Activated naive CD8-positive, alpha-beta T cell treated with anti-CD3 and anti-CD28 coated beads, Interleukin-2, amount 50 U/mL, for 24 hours (primary cell): ENCODE measurements at regions not wholly inside any gene's neighbourhood (a gene's known extent, or its start where the extent isn't known, plus 50 kb on each side); places are given as distances from the start of the nearest gene placed in this dataset.
"Not testable (repeated sequence)": the region's sequence is repeated elsewhere in the genome, so short reads cannot be mapped to it uniquely, and the experiment has no call there.

ENCODE experiments used
- ATAC-seq: fragments of 150-1000 bp; cut with Tn5 transposase; one replicate; pipeline ENCODE4 v1.10.0; 2021
- DNase-seq: peaks from one replicate; pipeline ENCODE4 v3.0.0; 2021
- H3K27ac Mint-ChIP-seq: one replicate; pipeline ENCODE4 v1.8.0; 2021; ENCODE audit warnings: mild to moderate bottlenecking, mixed read lengths
- H3K27me3 Mint-ChIP-seq: one replicate; pipeline ENCODE4 v1.8.0; 2021; ENCODE audit warnings: mixed read lengths
- H3K36me3 Mint-ChIP-seq: one replicate; pipeline ENCODE4 v1.8.0; 2021; ENCODE audit warnings: low read depth, mixed read lengths
- H3K4me1 Mint-ChIP-seq: one replicate; pipeline ENCODE4 v1.8.0; 2021; ENCODE audit warnings: mixed read lengths
- H3K4me3 Mint-ChIP-seq: one replicate; pipeline ENCODE4 v1.8.0; 2021; ENCODE audit warnings: mild to moderate bottlenecking, moderate library complexity, mixed read lengths
- H3K9me3 Mint-ChIP-seq: one replicate; pipeline ENCODE4 v1.8.0; 2021; ENCODE audit warnings: mixed read lengths

- H3K9me3 Mint-ChIP-seq = no peaks in the 10 kb centered on the region
- H3K36me3 Mint-ChIP-seq = no peaks in the 10 kb centered on the region
- peaks cover 8% of the 10 kb centered on the region for H3K27me3 Mint-ChIP-seq
- ATAC-seq = no peak
- H3K4me1 Mint-ChIP-seq = no peaks in the 10 kb centered on the region
- H3K4me3 Mint-ChIP-seq = no peak overlapping the region
- no peak for DNase-seq
- no peak overlapping the region for H3K27ac Mint-ChIP-seq
Observed at GRCh38 chr10:3339531-3339950, 167.0 kb upstream of the PITRM1 start.

GRCh38 chr10:3339121-3339520 lies 166.5 kb upstream of the PITRM1 start:
- Mint-ChIP-seq H3K27ac (no peak overlapping the region), H3K9me3 (no peaks in the 10 kb centered on the region), H3K36me3 (no peaks in the 10 kb centered on the region), H3K4me3 (no peak overlapping the region), H3K4me1 (no peaks in the 10 kb centered on the region), H3K27me3 (peaks cover 5% of the 10 kb centered on the region)
- DNase-seq (no peak), ATAC-seq (no peak)

- H3K27me3 Mint-ChIP-seq = peaks cover 5% of the 10 kb centered on the region
- ATAC-seq = no peak
Observed at GRCh38 chr10:3337741-3338140, 165.2 kb upstream of the PITRM1 start.

GRCh38 chr10:3336673-3337293 lies 164.2 kb upstream of the PITRM1 start:
- H3K27me3 Mint-ChIP-seq = peaks cover 5% of the 10 kb centered on the region

More at GRCh38 chr10:3337741-3338140, 165.2 kb upstream of the PITRM1 start:
- Mint-ChIP-seq H3K4me3 (no peak overlapping the region), H3K36me3 (no peaks in the 10 kb centered on the region), H3K9me3 (no peaks in the 10 kb centered on the region), H3K27ac (no peak overlapping the region), H3K4me1 (no peaks in the 10 kb centered on the region)
- no peak for DNase-seq

GRCh38 chr10:3333426-3333825 lies 160.8 kb upstream of the PITRM1 start:
- DNase-seq (no peak), ATAC-seq (no peak)
- H3K36me3 Mint-ChIP-seq = no peaks in the 10 kb centered on the region
- peaks cover 5% of the 10 kb centered on the region for H3K27me3 Mint-ChIP-seq
- H3K4me1 Mint-ChIP-seq = no peaks in the 10 kb centered on the region
- H3K9me3 Mint-ChIP-seq = no peaks in the 10 kb centered on the region
- no peak overlapping the region for H3K4me3 Mint-ChIP-seq
- no peak overlapping the region for H3K27ac Mint-ChIP-seq

More at GRCh38 chr10:3336673-3337293, 164.2 kb upstream of the PITRM1 start:
- Mint-ChIP-seq H3K27ac (no peak overlapping the region), H3K9me3 (no peaks in the 10 kb centered on the region), H3K4me1 (no peaks in the 10 kb centered on the region), H3K36me3 (no peaks in the 10 kb centered on the region), H3K4me3 (no peak overlapping the region)
- ATAC-seq = no peak
- no peak for DNase-seq

GRCh38 chr10:3331690-3332230 lies 159.2 kb upstream of the PITRM1 start:
- H3K27ac Mint-ChIP-seq = no peak overlapping the region
- no peaks in the 10 kb centered on the region for H3K9me3 Mint-ChIP-seq
- DNase-seq (no peak), ATAC-seq (no peak)
- no peaks in the 10 kb centered on the region for H3K36me3 Mint-ChIP-seq
- no peaks in the 10 kb centered on the region for H3K4me1 Mint-ChIP-seq
- H3K4me3 Mint-ChIP-seq = no peak overlapping the region
- H3K27me3 Mint-ChIP-seq = peaks cover 5% of the 10 kb centered on the region

- Mint-ChIP-seq H3K27me3 (peaks cover 5% of the 10 kb centered on the region), H3K27ac (no peak overlapping the region), H3K4me1 (no peaks in the 10 kb centered on the region), H3K36me3 (no peaks in the 10 kb centered on the region), H3K4me3 (no peak overlapping the region), H3K9me3 (no peaks in the 10 kb centered on the region)
- ATAC-seq (no peak), DNase-seq (no peak)
Observed at GRCh38 chr10:3331187-3331586, 158.6 kb upstream of the PITRM1 start.

GRCh38 chr10:3330663-3331062 lies 158.1 kb upstream of the PITRM1 start:
- Mint-ChIP-seq H3K4me3 (no peak overlapping the region), H3K4me1 (no peaks in the 10 kb centered on the region), H3K27me3 (peaks cover 5% of the 10 kb centered on the region), H3K27ac (no peak overlapping the region), H3K9me3 (no peaks in the 10 kb centered on the region), H3K36me3 (no peaks in the 10 kb centered on the region)
- DNase-seq = no peak
- no peak for ATAC-seq

- no peaks in the 10 kb centered on the region for H3K9me3 Mint-ChIP-seq
- peaks cover 2% of the 10 kb centered on the region for H3K27me3 Mint-ChIP-seq
- no peaks in the 10 kb centered on the region for H3K36me3 Mint-ChIP-seq
- DNase-seq (no peak), ATAC-seq (no peak)
- H3K27ac Mint-ChIP-seq = no peak overlapping the region
- no peaks in the 10 kb centered on the region for H3K4me1 Mint-ChIP-seq
- H3K4me3 Mint-ChIP-seq = no peak overlapping the region
Observed at GRCh38 chr10:3325954-3326750, 153.6 kb upstream of the PITRM1 start.

GRCh38 chr10:3324612-3325038 lies 152.0 kb upstream of the PITRM1 start:
- ATAC-seq = no peak

GRCh38 chr10:3323865-3324498 lies 151.4 kb upstream of the PITRM1 start:
- Mint-ChIP-seq H3K4me3 (no peak overlapping the region), H3K27ac (no peak overlapping the region), H3K27me3 (peaks cover 5% of the 10 kb centered on the region), H3K4me1 (no peaks in the 10 kb centered on the region), H3K36me3 (no peaks in the 10 kb centered on the region), H3K9me3 (no peaks in the 10 kb centered on the region)
- DNase-seq = no peak
- no peak for ATAC-seq

More at GRCh38 chr10:3324612-3325038, 152.0 kb upstream of the PITRM1 start:
- H3K27ac Mint-ChIP-seq = no peak overlapping the region
- H3K36me3 Mint-ChIP-seq = no peaks in the 10 kb centered on the region
- DNase-seq = no peak
- H3K4me1 Mint-ChIP-seq = no peaks in the 10 kb centered on the region
- no peaks in the 10 kb centered on the region for H3K9me3 Mint-ChIP-seq
- peaks cover 3% of the 10 kb centered on the region for H3K27me3 Mint-ChIP-seq
- no peak overlapping the region for H3K4me3 Mint-ChIP-seq

- H3K4me3 Mint-ChIP-seq = no peak overlapping the region
- DNase-seq = no peak
- peaks cover 14% of the 10 kb centered on the region for H3K27me3 Mint-ChIP-seq
- no peaks in the 10 kb centered on the region for H3K4me1 Mint-ChIP-seq
- no peaks in the 10 kb centered on the region for H3K36me3 Mint-ChIP-seq
- no peak for ATAC-seq
- no peaks in the 10 kb centered on the region for H3K9me3 Mint-ChIP-seq
- H3K27ac Mint-ChIP-seq = no peak overlapping the region
Observed at GRCh38 chr10:3321123-3321522, 148.5 kb upstream of the PITRM1 start.

- Mint-ChIP-seq H3K27me3 (peaks cover 14% of the 10 kb centered on the region), H3K4me3 (no peak overlapping the region), H3K36me3 (no peaks in the 10 kb centered on the region), H3K9me3 (no peaks in the 10 kb centered on the region), H3K4me1 (no peaks in the 10 kb centered on the region), H3K27ac (no peak overlapping the region)
- ATAC-seq (no peak), DNase-seq (no peak)
Observed at GRCh38 chr10:3319811-3320226, 147.2 kb upstream of the PITRM1 start.

GRCh38 chr10:3318480-3318807 lies 145.9 kb upstream of the PITRM1 start:
- H3K27ac Mint-ChIP-seq, H3K4me1 Mint-ChIP-seq: not testable (repeated sequence)

More at GRCh38 chr10:3318480-3318807, 145.9 kb upstream of the PITRM1 start:
- H3K9me3 Mint-ChIP-seq, ATAC-seq, H3K4me3 Mint-ChIP-seq, DNase-seq, H3K36me3 Mint-ChIP-seq: not testable (repeated sequence)
- H3K27me3 Mint-ChIP-seq = peaks cover 23% of the 10 kb centered on the region
